PC-9 (cell line): ENCODE measurements at regions not wholly inside any gene's neighbourhood (a gene's known extent, or its start where the extent isn't known, plus 50 kb on each side); places are given as distances from the start of the nearest gene placed in this dataset.

ENCODE experiments used
- EZH2 ChIP-seq: fragments of 200-600 bp; sonication (generic); IDR thresholded peaks from 2 replicates; pipeline ENCODE4 v1.8.0; 2017; ENCODE audit warnings: antibody characterized with exemption, low read depth
- TF ChIP-seq, protein P1 (sequence below): fragments of 200-600 bp; sonication (generic); conservative IDR thresholded peaks from 2 replicates; pipeline ENCODE4 v1.6.1; 2017; ENCODE audit warnings: mixed run types, antibody characterized with exemption, mild to moderate bottlenecking, moderate library complexity

- TF ChIP-seq, protein P1, sequence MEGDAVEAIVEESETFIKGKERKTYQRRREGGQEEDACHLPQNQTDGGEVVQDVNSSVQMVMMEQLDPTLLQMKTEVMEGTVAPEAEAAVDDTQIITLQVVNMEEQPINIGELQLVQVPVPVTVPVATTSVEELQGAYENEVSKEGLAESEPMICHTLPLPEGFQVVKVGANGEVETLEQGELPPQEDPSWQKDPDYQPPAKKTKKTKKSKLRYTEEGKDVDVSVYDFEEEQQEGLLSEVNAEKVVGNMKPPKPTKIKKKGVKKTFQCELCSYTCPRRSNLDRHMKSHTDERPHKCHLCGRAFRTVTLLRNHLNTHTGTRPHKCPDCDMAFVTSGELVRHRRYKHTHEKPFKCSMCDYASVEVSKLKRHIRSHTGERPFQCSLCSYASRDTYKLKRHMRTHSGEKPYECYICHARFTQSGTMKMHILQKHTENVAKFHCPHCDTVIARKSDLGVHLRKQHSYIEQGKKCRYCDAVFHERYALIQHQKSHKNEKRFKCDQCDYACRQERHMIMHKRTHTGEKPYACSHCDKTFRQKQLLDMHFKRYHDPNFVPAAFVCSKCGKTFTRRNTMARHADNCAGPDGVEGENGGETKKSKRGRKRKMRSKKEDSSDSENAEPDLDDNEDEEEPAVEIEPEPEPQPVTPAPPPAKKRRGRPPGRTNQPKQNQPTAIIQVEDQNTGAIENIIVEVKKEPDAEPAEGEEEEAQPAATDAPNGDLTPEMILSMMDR = no peak
- TF ChIP-seq EZH2 = no peak
Measured at GRCh38 chr3:167958141-167958540, 137.6 kb downstream of the GOLIM4 start.
